Fibroblast of lung (primary cell): ENCODE measurements at regions not wholly inside any gene's neighbourhood (a gene's known extent, or its start where the extent isn't known, plus 50 kb on each side); places are given as distances from the start of the nearest gene placed in this dataset.

Experiments
- DNase-seq, 2 donors: peaks; one replicate each; pipeline versions ENCODE4 v3.0.0 to v3.0.0-alpha.2; 2010; ENCODE audit warnings: low read depth in 2 of 2
- H2AFZ ChIP-seq: 2 replicates; pipeline ENCODE4 v1.5.1; 2012; ENCODE audit warnings: low read length, control low read depth, inconsistent platforms
- H3K27ac ChIP-seq: 2 replicates; pipeline ENCODE4 v1.5.1; 2011; ENCODE audit warnings: low read length, control low read depth; ENCODE audit not compliant: insufficient read depth
- H3K27me3 ChIP-seq: 2 replicates; pipeline ENCODE4 v1.5.1; 2011; ENCODE audit warnings: mild to moderate bottlenecking, low read length; ENCODE audit not compliant: control insufficient read depth, insufficient read depth
- H3K36me3 ChIP-seq: 2 replicates; pipeline ENCODE4 v1.5.1; 2011; ENCODE audit warnings: low read length; ENCODE audit not compliant: control insufficient read depth, insufficient read depth
- H3K4me1 ChIP-seq: 2 replicates; pipeline ENCODE4 v1.5.1; 2011; ENCODE audit warnings: low read length; ENCODE audit not compliant: control insufficient read depth, insufficient read depth; ENCODE audit errors: extremely low read depth
- H3K4me2 ChIP-seq: 2 replicates; pipeline ENCODE4 v1.5.1; 2011; ENCODE audit warnings: low read length, control low read depth; ENCODE audit not compliant: insufficient read depth; ENCODE audit errors: extremely low read depth
- H3K4me3 ChIP-seq, 4 experiments: fragments of 200-600 bp in 1 of 4; sonication (generic) in 1 of 4; replicated peaks in 1 of 4; 2 replicates each; pipeline ENCODE4 v1.5.1; 2011 to 2016; ENCODE audit warnings: low read length in 4 of 4, low read depth in 3 of 4, mild to moderate bottlenecking in 3 of 4, control low read depth in 2 of 4, inconsistent platforms in 1 of 4, mixed read lengths in 1 of 4; ENCODE audit not compliant: insufficient read depth in 1 of 4; ENCODE audit errors: control extremely low read depth in 1 of 4
- H3K79me2 ChIP-seq: 2 replicates; pipeline ENCODE4 v1.5.1; 2012; ENCODE audit warnings: mild to moderate bottlenecking, low read length, inconsistent platforms; ENCODE audit not compliant: control insufficient read depth, insufficient read depth
- H3K9ac ChIP-seq: 2 replicates; pipeline ENCODE4 v1.5.1; 2011; ENCODE audit warnings: mild to moderate bottlenecking, low read length, control low read depth; ENCODE audit not compliant: insufficient read depth
- H3K9me3 ChIP-seq: 2 replicates; pipeline ENCODE4 v1.5.1; 2012; ENCODE audit warnings: low read depth, low read length; ENCODE audit not compliant: control insufficient read depth, insufficient read depth
- H4K20me1 ChIP-seq: 2 replicates; pipeline ENCODE4 v1.5.1; 2011; ENCODE audit warnings: low read length; ENCODE audit not compliant: control insufficient read depth, insufficient read depth; ENCODE audit errors: extremely low read depth
- EZH2 ChIP-seq: IDR thresholded peaks from 2 replicates; pipeline ENCODE4 v1.5.1; 2012; ENCODE audit warnings: low read length, control low read depth, mild to moderate bottlenecking; ENCODE audit errors: missing control alignments
- TF ChIP-seq, protein P1 (sequence below), 2 donors: IDR thresholded peaks in 1 of 2; conservative IDR thresholded peaks in 1 of 2; 1 replicate in 1 of 2; 2 replicates in 1 of 2; pipeline ENCODE4 v1.5.1; 2011 to 2012; ENCODE audit warnings: low read length in 2 of 2, control low read depth in 1 of 2, inconsistent platforms in 1 of 2, low read depth in 1 of 2, mild to moderate bottlenecking in 1 of 2

DNA sequence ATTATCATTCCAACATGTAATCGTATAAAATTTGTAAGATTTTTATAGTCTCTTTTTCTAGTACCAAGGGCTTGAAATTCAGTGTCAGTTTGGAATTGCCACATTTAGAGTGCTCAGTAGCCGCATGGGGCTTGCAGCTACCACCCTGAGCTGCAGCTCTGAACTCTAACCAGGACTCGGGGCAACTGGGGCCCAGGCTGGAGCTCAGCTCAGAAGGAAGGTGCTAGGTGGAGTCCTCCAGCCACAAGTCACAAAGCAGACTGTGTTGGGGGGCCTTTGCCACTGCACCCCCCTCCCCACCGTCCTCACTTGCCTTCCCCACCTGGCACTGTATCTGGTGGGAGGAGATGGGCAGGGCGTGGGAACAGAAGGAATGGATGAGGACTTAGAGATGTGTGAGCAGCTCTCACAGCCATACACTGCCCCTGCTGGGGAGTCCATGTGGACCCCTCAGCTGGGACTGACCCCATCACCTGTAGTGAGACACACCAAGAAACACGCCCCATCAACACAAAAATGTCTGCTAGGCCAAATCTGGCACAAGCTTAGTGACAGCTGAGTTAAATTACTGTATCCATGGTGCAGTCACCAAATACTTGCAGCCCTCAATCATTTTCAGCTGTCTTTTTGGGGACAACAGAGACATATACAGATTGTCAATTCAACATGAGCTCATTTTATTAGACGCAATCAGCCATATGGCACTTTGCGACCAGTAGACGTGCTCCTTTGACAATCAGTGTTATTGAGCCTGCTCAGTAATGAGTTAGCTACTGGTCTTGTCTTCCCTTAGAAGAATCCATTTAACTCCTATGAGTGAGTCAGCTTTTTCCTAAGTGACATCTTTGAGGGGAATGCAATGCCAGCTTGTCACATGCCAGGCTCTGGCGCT, 241.7 kb upstream of the RAB4A start:
- H3K9ac ChIP-seq: no peak overlapping the region
- TF ChIP-seq, protein P1, sequence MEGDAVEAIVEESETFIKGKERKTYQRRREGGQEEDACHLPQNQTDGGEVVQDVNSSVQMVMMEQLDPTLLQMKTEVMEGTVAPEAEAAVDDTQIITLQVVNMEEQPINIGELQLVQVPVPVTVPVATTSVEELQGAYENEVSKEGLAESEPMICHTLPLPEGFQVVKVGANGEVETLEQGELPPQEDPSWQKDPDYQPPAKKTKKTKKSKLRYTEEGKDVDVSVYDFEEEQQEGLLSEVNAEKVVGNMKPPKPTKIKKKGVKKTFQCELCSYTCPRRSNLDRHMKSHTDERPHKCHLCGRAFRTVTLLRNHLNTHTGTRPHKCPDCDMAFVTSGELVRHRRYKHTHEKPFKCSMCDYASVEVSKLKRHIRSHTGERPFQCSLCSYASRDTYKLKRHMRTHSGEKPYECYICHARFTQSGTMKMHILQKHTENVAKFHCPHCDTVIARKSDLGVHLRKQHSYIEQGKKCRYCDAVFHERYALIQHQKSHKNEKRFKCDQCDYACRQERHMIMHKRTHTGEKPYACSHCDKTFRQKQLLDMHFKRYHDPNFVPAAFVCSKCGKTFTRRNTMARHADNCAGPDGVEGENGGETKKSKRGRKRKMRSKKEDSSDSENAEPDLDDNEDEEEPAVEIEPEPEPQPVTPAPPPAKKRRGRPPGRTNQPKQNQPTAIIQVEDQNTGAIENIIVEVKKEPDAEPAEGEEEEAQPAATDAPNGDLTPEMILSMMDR (conservative IDR thresholded peaks at IDR 0.05 in 1 of 2, IDR thresholded peaks at IDR 0.05 in 1 of 2; ENCODE audit: low read depth in 1 of 2, low read length in 2 of 2): no peak
- TF ChIP-seq EZH2: no peak
- H3K4me3 ChIP-seq: no peak overlapping the region
- H3K4me2 ChIP-seq: no peak overlapping the region
- no peak overlapping the region for H2AFZ ChIP-seq
- no peak overlapping the region for H3K27ac ChIP-seq
- H3K4me1 ChIP-seq: no peaks in the 10 kb centered on the region
- H3K9me3 ChIP-seq: no peaks in the 10 kb centered on the region
- no peaks in the 10 kb centered on the region for H3K36me3 ChIP-seq
- H3K27me3 ChIP-seq: no peaks in the 10 kb centered on the region
- H3K79me2 ChIP-seq: no peaks in the 10 kb centered on the region
- no peak for DNase-seq
- no peaks in the 10 kb centered on the region for H4K20me1 ChIP-seq

DNA sequence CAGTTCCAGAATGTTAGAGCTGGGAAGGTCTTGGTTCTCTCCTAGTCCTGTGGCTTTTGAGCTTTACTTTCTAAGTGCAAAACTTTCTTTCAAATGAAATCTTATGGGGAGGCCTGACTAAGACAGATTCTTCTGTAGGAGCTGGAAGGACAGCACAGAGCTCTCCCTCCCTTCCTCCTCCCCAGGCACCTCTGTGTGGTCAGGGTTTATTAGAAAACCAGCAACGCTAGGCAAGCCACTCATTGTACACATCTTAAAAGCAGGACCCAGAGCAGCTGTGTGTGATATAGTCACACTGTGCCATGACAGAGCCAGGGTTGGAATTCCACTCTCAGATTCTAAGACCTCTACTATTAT, 241.1 kb upstream of the RAB4A start:
- Histone ChIP-seq H3K9ac (no peak overlapping the region), H3K4me3 (no peak overlapping the region), H3K4me1 (no peaks in the 10 kb centered on the region), H2AFZ (no peak overlapping the region), H3K9me3 (no peaks in the 10 kb centered on the region), H3K4me2 (no peak overlapping the region), H4K20me1 (no peaks in the 10 kb centered on the region), H3K36me3 (no peaks in the 10 kb centered on the region), H3K27me3 (no peaks in the 10 kb centered on the region), H3K79me2 (no peaks in the 10 kb centered on the region), H3K27ac (no peak overlapping the region)
- no peak for DNase-seq
- TF ChIP-seq, protein P1 (conservative IDR thresholded peaks at IDR 0.05 in 1 of 2, IDR thresholded peaks at IDR 0.05 in 1 of 2; ENCODE audit: low read depth in 1 of 2, low read length in 2 of 2): no peak
- TF ChIP-seq EZH2: no peak

GRCh38 chr1:229030630-229031029, 240.3 kb upstream of the RAB4A start:
- no peak overlapping the region for H2AFZ ChIP-seq
- no peak overlapping the region for H3K4me2 ChIP-seq
- H4K20me1 ChIP-seq: no peaks in the 10 kb centered on the region

More at GRCh38 chr1:229030630-229031029, 240.3 kb upstream of the RAB4A start:
- Histone ChIP-seq H3K27ac (no peak overlapping the region), H3K9ac (no peak overlapping the region), H3K79me2 (no peaks in the 10 kb centered on the region), H3K36me3 (no peaks in the 10 kb centered on the region), H3K27me3 (no peaks in the 10 kb centered on the region), H3K9me3 (no peaks in the 10 kb centered on the region), H3K4me1 (no peaks in the 10 kb centered on the region), H3K4me3 (no peak overlapping the region)
- DNase-seq: no peak
- TF ChIP-seq, protein P1 (conservative IDR thresholded peaks at IDR 0.05 in 1 of 2, IDR thresholded peaks at IDR 0.05 in 1 of 2; ENCODE audit: low read depth in 1 of 2, low read length in 2 of 2): no peak
- no peak for TF ChIP-seq EZH2
